ENCODE measurements at regions not wholly inside any gene's neighbourhood (a gene's known extent, or its start where the extent isn't known, plus 50 kb on each side); places are given as distances from the start of the nearest gene placed in this dataset.
"Not testable (repeated sequence)": the region's sequence is repeated elsewhere in the genome, so short reads cannot be mapped to it uniquely, and the experiment has no call there.

DNA sequence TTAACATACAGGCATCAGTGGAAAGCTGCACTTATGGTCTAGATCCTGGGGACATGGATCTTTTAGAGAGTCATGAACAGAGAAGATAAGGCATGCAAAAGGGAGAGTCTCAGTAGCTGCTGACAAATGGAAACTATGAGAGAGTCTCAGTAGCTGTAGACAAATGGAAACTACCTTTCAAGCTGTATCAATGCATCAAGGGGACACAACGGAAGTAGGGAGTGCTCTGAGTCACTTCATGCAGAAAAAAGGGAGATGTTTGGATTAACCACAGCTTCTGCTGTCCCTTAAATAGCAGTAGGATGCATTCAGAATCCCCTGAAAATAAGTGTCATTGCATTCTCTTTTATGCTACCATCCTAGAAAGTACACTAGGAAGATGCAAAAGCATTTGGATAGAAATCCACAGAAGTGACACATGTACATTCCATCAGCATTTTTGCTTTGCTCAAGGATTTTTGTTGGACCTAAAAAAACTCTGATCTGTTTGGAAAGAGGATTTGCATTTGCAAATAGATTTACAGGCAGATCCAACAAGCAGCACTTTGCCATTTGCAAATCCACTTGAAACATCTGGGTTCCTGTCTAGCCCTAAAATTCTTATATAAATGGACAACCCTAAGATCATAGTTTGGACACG is 227.5 kb upstream of the LMO3 start:
- no peaks in the 10 kb centered on the region for H3K27me3 ChIP-seq (ENCODE audit: control insufficient read depth in 1 of 2, insufficient read depth in 2 of 2, low read length in 2 of 2)
- no peak overlapping the region for H3K27ac ChIP-seq (ENCODE audit: low read depth, low read length)
- no peaks in the 10 kb centered on the region for H3K4me1 ChIP-seq (ENCODE audit: insufficient read depth, low read length)
- no peak overlapping the region for H3K4me3 ChIP-seq (ENCODE audit: low read depth in 1 of 2, low read length in 2 of 2)
- no peak overlapping the region for H3K9ac ChIP-seq (ENCODE audit: low read length)
- no peaks in the 10 kb centered on the region for H3K36me3 ChIP-seq (ENCODE audit: insufficient read depth, low read length)
- H3K9me3 ChIP-seq (ENCODE audit: low read length) = no peaks in the 10 kb centered on the region

DNA sequence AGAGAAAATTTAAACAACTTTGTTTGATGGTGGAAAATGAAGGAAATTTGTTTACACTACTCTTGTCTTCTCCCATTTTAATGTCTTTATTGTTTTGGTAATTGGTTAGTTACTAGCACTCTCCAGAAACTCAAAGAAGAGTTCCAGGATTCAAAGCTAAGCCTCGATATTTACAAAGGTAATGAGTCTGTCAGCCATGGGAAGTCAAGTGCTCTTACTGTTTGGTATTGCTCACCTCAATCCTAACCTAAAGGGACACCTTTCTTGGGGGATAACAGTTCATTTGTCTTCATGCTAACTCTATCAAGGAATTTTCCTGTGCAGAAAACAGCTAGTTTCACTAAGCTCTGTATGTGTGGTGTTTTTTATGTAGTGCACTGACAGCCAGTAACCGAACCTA is 222.9 kb upstream of the LMO3 start:
- H3K9ac ChIP-seq (ENCODE audit: low read length) = no peak overlapping the region
- no peaks in the 10 kb centered on the region for H3K4me1 ChIP-seq (ENCODE audit: insufficient read depth, low read length)
- no peak overlapping the region for H3K4me3 ChIP-seq (ENCODE audit: low read depth in 1 of 2, low read length in 2 of 2)
- no peaks in the 10 kb centered on the region for H3K9me3 ChIP-seq (ENCODE audit: low read length)
- H3K36me3 ChIP-seq (ENCODE audit: insufficient read depth, low read length) = no peaks in the 10 kb centered on the region
- H3K27me3 ChIP-seq (ENCODE audit: control insufficient read depth in 1 of 2, insufficient read depth in 2 of 2, low read length in 2 of 2) = no peaks in the 10 kb centered on the region
- H3K27ac ChIP-seq (ENCODE audit: low read depth, low read length) = no peak overlapping the region

DNA sequence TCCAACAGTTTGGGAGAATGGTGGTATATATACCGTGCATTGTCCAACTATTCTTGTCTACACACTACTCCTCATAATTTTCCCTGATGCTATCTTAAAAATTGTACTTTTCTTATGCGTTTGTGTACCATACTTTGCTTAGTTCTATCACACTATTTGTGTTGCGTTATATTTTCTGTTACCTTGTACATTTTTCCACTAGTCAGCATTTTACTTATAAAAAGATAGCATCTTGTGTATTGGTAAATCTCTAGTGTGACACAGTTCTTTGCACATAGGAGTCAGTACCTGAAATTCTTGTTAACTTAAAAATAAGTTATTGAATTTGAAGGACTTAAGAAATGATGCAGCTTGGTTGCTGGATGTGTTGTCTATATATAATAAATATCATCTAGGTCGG is 201.8 kb upstream of the LMO3 start:
- Histone ChIP-seq H3K9ac (ENCODE audit: low read length) (no peak overlapping the region), H3K4me1 (ENCODE audit: insufficient read depth, low read length) (no peaks in the 10 kb centered on the region), H3K27ac (ENCODE audit: low read depth, low read length) (no peak overlapping the region), H3K27me3 (ENCODE audit: control insufficient read depth in 1 of 2, insufficient read depth in 2 of 2, low read length in 2 of 2) (no peaks in the 10 kb centered on the region), H3K36me3 (ENCODE audit: insufficient read depth, low read length) (no peaks in the 10 kb centered on the region), H3K9me3 (ENCODE audit: low read length) (no peaks in the 10 kb centered on the region), H3K4me3 (ENCODE audit: low read depth in 1 of 2, low read length in 2 of 2) (no peak overlapping the region)

DNA sequence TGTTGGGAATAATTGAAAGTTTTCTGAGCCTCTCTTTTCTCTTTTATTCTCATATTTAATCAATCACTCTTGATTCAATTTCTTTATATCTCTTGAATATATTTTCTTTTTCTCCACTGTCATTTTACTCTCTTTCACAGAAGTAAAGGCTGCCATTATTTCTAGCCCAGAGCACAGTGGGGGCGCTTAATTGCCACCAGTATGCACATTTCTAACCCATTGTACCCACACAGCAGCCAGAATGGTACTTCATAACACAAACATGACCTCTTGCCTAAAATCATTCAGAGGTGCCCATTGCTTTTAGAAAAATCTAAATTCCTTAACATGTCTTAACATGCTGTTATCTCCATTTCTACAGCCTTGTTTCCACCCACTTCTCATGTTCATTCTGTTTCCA is 190.2 kb upstream of the LMO3 start:
- H3K27ac ChIP-seq (ENCODE audit: low read depth, low read length) = no peak overlapping the region

DNA sequence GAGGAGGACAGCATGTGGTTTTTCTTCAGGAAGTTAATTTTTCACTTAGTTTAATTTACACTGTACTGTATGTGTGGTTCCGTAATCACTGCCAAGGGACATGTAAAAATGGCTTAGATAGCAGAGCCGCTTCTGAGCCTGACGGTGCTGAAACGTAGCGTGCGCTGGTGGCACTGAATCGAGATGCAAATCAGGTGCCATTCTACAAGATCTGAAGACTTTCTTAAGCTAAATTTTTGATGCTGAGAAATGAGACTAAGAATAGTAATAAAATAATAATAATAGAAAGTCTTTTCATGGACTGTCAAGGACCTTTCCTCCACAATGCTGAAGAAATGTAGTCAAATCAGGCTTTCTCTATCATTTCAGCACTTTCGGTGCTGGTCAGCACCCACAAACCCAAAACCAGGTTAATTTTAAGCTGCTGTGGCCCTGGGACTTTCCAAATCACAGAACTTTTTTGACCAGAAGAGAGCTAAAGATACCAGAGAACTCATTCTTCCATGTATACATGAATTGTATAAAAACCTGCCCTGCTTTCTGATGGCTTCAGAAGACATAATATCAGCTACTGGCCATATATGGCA is 183.3 kb upstream of the LMO3 start:
- Histone ChIP-seq H3K9me3 (ENCODE audit: low read length) (no peaks in the 10 kb centered on the region), H3K9ac (ENCODE audit: low read length) (no peak overlapping the region), H3K27me3 (ENCODE audit: control insufficient read depth in 1 of 2, insufficient read depth in 2 of 2, low read length in 2 of 2) (no peaks in the 10 kb centered on the region), H3K27ac (ENCODE audit: low read depth, low read length) (no peak overlapping the region), H3K4me3 (ENCODE audit: low read depth in 1 of 2, low read length in 2 of 2) (no peak overlapping the region), H3K4me1 (ENCODE audit: insufficient read depth, low read length) (no peaks in the 10 kb centered on the region), H3K36me3 (ENCODE audit: insufficient read depth, low read length) (no peaks in the 10 kb centered on the region)

More for the DNA sequence above, 190.2 kb upstream of the LMO3 start:
- no peaks in the 10 kb centered on the region for H3K27me3 ChIP-seq (ENCODE audit: control insufficient read depth in 1 of 2, insufficient read depth in 2 of 2, low read length in 2 of 2)
- no peaks in the 10 kb centered on the region for H3K36me3 ChIP-seq (ENCODE audit: insufficient read depth, low read length)
- H3K4me3 ChIP-seq (ENCODE audit: low read depth in 1 of 2, low read length in 2 of 2) = no peak overlapping the region
- H3K9ac ChIP-seq (ENCODE audit: low read length) = no peak overlapping the region
- no peaks in the 10 kb centered on the region for H3K4me1 ChIP-seq (ENCODE audit: insufficient read depth, low read length)
- H3K9me3 ChIP-seq (ENCODE audit: low read length) = no peaks in the 10 kb centered on the region

DNA sequence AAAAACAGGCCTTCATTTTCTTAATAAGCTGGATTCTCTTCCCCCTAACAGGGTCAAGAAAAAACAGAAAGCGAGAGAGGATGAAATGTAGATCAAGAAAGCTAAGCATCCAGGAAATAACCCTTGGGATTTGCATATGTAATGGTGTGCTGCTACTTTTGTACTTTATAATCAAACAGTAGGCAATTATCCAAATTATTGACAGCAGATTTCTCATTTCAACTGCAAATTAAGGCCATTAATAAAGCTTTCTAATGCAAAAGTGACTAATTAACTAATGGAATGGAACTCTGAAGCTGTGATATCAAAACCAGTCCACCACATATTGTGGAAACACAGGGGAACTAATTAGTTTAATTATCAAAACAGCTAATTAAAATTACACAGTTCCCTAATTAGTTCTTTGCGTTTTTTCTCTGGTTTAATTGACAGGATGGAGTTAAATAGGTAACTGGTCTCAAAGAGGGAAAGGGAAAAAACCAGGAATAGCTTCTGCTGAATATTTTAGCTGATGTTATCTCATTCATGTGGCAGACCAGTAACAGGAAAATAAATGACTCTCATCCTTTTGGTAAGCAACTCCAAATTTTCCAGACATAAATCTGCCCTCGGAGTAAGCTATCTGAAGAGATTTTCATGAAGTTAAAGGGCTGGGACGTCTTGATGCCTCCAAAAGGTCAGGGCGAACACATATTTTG is 182.7 kb upstream of the LMO3 start:
- no peak overlapping the region for H3K27ac ChIP-seq (ENCODE audit: low read depth, low read length)
- no peaks in the 10 kb centered on the region for H3K27me3 ChIP-seq (ENCODE audit: control insufficient read depth in 1 of 2, insufficient read depth in 2 of 2, low read length in 2 of 2)
- no peaks in the 10 kb centered on the region for H3K4me1 ChIP-seq (ENCODE audit: insufficient read depth, low read length)
- no peak overlapping the region for H3K9ac ChIP-seq (ENCODE audit: low read length)
- no peak overlapping the region for H3K4me3 ChIP-seq (ENCODE audit: low read depth in 1 of 2, low read length in 2 of 2)
- no peaks in the 10 kb centered on the region for H3K9me3 ChIP-seq (ENCODE audit: low read length)
- no peaks in the 10 kb centered on the region for H3K36me3 ChIP-seq (ENCODE audit: insufficient read depth, low read length)

DNA sequence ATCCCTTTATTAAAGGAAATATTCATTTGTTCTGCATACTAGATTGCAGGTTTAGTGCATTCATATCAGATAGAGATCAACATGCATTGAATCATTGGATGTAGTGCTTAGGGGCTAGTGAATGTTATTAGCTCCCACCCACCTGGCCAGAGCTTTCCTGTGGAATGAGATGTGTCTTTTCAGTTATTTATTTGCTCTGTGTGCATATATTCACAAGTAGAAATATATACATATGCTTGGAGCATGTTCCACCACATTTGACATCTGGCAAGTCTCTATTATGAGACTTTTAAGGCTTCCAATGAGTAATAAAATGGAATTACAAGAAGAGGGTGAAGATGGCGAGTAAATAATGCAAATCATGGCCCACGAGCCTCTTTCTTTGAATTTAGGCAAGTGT is 180.0 kb upstream of the LMO3 start:
- Histone ChIP-seq H3K9ac (ENCODE audit: low read length) (no peak overlapping the region), H3K27ac (ENCODE audit: low read depth, low read length) (no peak overlapping the region), H3K27me3 (ENCODE audit: control insufficient read depth in 1 of 2, insufficient read depth in 2 of 2, low read length in 2 of 2) (no peaks in the 10 kb centered on the region), H3K4me1 (ENCODE audit: insufficient read depth, low read length) (no peaks in the 10 kb centered on the region), H3K9me3 (ENCODE audit: low read length) (no peaks in the 10 kb centered on the region), H3K36me3 (ENCODE audit: insufficient read depth, low read length) (no peaks in the 10 kb centered on the region), H3K4me3 (ENCODE audit: low read depth in 1 of 2, low read length in 2 of 2) (no peak overlapping the region)

DNA sequence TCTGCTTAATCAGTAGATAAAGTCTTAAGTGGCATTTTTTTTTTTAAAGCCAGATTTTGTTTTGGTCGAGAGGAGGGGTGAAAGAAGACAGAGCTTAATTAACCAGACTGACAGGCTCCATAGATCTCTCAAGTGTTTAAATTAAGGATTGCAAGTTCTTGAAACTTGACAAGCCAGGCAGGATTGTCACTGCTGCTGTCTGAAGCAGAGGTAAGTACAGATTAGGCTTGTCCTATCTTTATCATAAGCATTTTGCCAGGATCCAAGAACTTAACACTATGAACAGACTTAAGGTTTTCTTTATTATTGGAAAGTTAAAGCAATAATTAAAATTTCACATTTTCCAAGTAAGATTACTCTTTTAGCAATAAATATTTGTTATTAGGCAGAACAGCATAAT is 179.6 kb upstream of the LMO3 start:
- Histone ChIP-seq H3K4me3 (ENCODE audit: low read depth in 1 of 2, low read length in 2 of 2) (no peak overlapping the region), H3K9me3 (ENCODE audit: low read length) (no peaks in the 10 kb centered on the region), H3K9ac (ENCODE audit: low read length) (no peak overlapping the region), H3K36me3 (ENCODE audit: insufficient read depth, low read length) (no peaks in the 10 kb centered on the region), H3K27ac (ENCODE audit: low read depth, low read length) (no peak overlapping the region), H3K27me3 (ENCODE audit: control insufficient read depth in 1 of 2, insufficient read depth in 2 of 2, low read length in 2 of 2) (no peaks in the 10 kb centered on the region), H3K4me1 (ENCODE audit: insufficient read depth, low read length) (no peaks in the 10 kb centered on the region)

DNA sequence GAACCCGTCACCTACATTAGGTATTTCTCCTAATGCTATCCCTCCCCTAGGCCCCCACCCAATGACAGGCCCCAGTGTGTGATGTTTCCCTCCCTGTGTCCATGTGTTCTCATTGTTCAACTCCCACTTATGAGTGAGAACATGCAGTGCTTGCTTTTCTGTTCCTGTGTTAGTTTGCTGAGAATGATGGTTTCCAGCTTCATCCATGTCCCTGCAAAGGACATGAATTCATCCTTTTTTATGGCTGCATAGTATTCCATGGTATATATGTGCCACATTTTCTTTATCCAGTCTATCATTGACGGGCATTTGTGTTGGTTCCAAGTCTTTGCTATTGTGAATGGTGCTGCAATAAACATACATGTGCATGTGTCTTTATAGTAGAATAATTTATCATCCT is 163.2 kb upstream of the LMO3 start:
- H3K36me3 ChIP-seq (ENCODE audit: insufficient read depth, low read length); H3K27ac ChIP-seq (ENCODE audit: low read depth, low read length); H3K9ac ChIP-seq (ENCODE audit: low read length); H3K4me1 ChIP-seq (ENCODE audit: insufficient read depth, low read length); H3K27me3 ChIP-seq (ENCODE audit: control insufficient read depth in 1 of 2, insufficient read depth in 2 of 2, low read length in 2 of 2); H3K9me3 ChIP-seq (ENCODE audit: low read length); H3K4me3 ChIP-seq (ENCODE audit: low read depth in 1 of 2, low read length in 2 of 2): not testable (repeated sequence)

DNA sequence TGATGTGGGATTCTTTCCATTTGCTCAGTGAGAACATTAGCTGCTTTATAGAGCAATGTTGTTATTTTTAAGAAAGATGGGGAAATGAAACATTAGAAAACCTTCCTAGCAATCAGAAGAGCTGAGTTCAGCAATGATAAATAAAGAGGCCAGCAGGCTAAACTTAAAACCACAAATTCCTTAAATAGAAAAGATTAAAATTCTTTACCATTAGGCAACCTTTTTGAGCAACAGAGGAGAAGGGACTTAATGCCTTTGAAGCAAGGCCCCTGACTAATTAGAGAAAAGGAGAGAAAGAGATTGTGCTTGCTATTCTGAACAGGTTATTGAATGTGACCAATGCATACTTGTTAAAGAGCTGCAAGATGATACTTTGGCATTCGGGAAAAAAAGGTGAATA is 160.8 kb upstream of the LMO3 start:
- no peaks in the 10 kb centered on the region for H3K27me3 ChIP-seq (ENCODE audit: control insufficient read depth in 1 of 2, insufficient read depth in 2 of 2, low read length in 2 of 2)
- H3K4me1 ChIP-seq (ENCODE audit: insufficient read depth, low read length) = no peaks in the 10 kb centered on the region
- no peak overlapping the region for H3K27ac ChIP-seq (ENCODE audit: low read depth, low read length)
- no peaks in the 10 kb centered on the region for H3K9me3 ChIP-seq (ENCODE audit: low read length)
- no peaks in the 10 kb centered on the region for H3K36me3 ChIP-seq (ENCODE audit: insufficient read depth, low read length)
- no peak overlapping the region for H3K9ac ChIP-seq (ENCODE audit: low read length)
- no peak overlapping the region for H3K4me3 ChIP-seq (ENCODE audit: low read depth in 1 of 2, low read length in 2 of 2)

DNA sequence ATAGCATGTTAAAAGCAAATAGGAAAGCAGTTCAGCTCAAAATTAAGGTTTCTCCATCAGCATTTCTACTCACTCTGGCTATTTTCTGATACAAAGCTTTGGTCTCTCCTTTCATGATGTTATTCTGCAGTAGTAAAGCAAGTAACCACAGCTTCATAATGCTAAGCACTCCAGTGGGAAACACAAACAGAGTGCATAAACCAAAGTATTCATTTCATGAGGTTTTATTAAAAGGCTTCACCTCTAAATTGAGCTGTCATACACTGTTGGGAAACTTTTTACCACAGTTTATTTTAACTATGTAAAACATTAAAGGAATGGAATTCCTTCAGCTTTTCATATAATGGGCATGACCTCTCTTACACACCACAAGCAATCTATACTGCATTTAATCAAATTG is 157.9 kb upstream of the LMO3 start:
- no peak overlapping the region for H3K9ac ChIP-seq (ENCODE audit: low read length)
- H3K4me1 ChIP-seq (ENCODE audit: insufficient read depth, low read length) = no peaks in the 10 kb centered on the region
- no peaks in the 10 kb centered on the region for H3K36me3 ChIP-seq (ENCODE audit: insufficient read depth, low read length)
- no peak overlapping the region for H3K4me3 ChIP-seq (ENCODE audit: low read depth in 1 of 2, low read length in 2 of 2)
- H3K9me3 ChIP-seq (ENCODE audit: low read length) = no peaks in the 10 kb centered on the region
- no peak overlapping the region for H3K27ac ChIP-seq (ENCODE audit: low read depth, low read length)
- H3K27me3 ChIP-seq (ENCODE audit: control insufficient read depth in 1 of 2, insufficient read depth in 2 of 2, low read length in 2 of 2) = no peaks in the 10 kb centered on the region

Data from muscle layer of colon (tissue), 2 donors.